IPS DF 4.7 (cell line): ENCODE measurements at regions not wholly inside any gene's neighbourhood (a gene's known extent, or its start where the extent isn't known, plus 50 kb on each side); places are given as distances from the start of the nearest gene placed in this dataset.
"Not testable (repeated sequence)": the region's sequence is repeated elsewhere in the genome, so short reads cannot be mapped to it uniquely, and the experiment has no call there.

ENCODE experiments used
- DNase-seq: peaks from one replicate; pipeline ENCODE4 v3.0.0-alpha.2; 2013; ENCODE audit warnings: low spot score; ENCODE audit errors: extremely low read depth

- no peak for DNase-seq
Measured at GRCh38 chr6:19380293-19380692, 456.9 kb upstream of the ID4 start.

DNA sequence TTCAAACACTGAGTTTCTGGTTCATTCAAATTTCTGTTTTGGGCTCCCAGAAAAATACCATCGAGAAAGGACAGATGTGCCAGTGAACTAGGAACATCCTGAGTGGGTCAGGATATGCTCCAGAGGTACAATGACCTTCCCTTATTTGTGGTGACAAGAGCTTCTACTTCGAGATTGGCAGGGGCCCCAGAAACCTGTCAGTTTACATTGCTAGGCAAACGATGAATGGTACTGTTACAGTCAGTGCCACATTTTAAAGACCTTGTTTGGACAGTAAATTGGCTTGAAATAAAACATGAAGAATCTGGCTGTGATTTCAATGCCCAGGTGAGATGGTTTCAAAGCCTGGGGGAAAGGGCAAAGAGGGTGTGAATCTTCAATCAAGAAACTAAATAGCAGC is 454.5 kb upstream of the ID4 start:
- no peak for DNase-seq

- DNase-seq, result no peak
Measured at GRCh38 chr6:19391926-19392325, 445.2 kb upstream of the ID4 start.

DNA sequence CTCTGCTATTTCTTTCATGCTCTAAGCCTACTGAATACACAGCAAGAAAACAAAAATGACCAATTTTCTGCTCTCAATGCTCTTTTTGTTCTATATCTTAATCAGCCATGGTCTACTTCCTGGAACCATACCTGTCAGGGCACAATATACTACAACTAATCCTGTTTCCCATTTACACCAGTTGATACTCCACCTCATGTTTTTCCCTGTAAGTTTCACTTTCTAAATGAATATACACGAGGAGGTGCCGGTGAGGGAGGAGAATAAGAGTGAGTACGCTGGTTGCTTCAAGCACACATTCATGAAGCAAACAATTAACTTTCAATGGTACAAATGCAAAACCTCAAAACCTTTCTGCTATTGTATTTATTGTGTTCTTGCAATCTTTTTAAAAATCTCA is 443.1 kb upstream of the ID4 start:
- no peak for DNase-seq

- no peak for DNase-seq
Measured at GRCh38 chr6:19394687-19395086, 442.5 kb upstream of the ID4 start.

GRCh38 chr6:19395316-19395715 is 441.9 kb upstream of the ID4 start:
- no peak for DNase-seq

DNA sequence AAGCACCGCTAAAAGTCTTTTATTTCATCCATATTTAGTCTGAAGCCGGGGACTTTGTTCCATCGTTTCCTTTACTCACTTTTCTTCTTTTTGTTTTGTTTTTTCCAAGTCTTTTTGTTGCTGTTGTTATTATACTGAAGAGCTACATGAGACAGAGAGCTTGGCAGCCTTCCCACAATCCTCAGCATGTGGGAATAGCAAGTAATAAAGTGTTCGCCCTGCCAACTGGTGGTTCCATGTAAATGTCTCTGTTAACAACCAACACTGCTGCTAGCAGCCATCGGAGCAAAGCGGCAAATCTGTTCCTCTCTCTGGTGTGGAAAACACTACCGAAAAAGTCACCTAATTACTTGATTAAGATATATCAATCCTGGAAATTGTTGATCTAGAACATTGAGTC is 437.8 kb upstream of the ID4 start:
- DNase-seq, result no peak

DNA sequence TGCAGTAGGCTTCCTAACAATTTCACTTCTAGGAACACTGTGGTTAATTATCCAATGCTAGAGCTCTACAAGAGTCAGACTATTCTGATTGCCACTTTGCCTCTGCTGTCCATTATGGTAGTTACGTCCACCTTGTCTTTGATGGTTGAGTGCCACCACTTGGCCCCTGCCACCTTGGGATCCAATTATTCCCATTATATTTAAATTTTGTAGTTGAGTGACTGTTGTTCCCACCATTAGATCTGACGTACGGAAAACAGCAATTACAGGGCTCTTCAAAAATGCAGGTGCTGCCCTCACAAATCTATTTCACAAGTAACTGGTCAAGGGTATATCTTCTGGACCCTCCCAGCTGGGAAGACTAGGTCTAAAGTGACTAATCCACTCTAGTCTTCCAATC is 432.3 kb upstream of the ID4 start:
- DNase-seq, result not testable (repeated sequence)

DNA sequence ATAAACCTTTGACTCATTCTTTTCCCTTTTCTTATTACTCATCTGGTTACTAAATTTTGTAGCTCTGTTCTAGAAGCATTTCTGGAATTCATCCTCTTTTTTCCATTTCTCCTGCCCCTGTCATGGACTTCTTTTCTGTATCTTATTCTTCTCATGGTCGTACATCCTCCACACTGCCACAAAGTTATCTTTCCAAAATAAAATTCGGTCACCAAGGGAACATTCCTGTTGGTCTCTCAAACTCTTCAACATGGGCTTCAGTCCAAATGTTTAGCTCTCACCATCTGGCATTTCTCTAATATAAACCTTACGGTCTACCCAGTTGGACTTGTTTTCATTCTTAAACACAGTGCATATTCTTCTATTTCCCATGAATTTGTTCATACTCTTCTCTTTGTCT is 428.8 kb upstream of the ID4 start:
- DNase-seq, result no peak

DNA sequence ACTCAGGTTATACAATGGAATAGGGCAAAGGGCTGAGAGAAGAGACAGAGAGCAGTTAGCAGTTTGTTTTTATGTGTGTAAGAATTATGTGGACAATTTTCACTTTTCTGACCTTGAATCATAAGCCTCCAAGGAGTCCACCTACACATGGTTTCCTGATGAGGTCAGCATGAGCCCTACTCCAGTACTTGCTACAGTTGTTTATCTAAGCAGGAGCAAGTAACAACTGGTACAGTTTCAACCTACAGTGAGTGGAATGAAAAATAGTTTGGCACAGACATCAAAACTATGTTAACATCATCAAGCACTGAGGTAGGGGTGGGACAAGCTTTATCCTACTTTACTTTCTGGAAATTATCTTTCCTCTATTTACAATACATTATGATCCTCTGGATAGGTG is 426.7 kb upstream of the ID4 start:
- no peak for DNase-seq

DNA sequence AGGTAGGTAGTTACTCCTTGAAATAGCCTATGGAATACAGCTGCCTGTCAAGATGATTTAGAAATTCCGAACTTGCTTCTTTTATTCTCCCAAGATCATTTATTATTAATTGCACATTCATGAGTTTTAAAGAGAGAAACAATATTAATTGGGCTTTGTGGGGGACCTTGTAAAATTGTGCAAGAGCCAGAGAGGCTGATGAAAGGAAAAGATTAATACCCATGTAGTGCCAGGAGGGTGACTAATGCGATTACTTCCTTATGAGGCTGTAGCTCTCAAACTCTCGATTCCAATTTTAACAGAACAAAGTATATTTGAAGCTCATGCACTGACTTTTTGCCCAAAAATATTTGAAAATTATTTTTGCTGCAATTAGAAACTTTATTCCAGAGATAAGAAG is 423.8 kb upstream of the ID4 start:
- DNase-seq, result no peak

GRCh38 chr6:19415605-19416326 is 421.4 kb upstream of the ID4 start:
- no peak for DNase-seq

DNA sequence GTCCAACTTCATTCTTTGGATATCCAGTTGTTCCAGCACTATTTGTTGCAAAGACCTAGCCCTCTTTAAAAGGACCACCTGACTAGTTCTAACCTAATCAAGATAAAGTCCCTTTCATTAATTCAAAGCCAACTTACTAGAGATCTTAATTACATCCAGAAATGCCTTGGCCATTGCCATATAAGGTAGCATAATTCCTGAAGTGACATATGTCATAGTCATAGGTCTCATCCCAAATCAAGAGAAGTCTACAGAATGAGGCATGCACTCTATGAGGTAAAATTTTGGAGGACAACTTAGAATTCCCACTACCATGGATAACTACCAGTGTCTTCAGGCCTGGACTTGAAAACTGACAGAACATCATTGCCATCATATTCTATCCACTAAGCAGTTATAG is 420.4 kb upstream of the ID4 start:
- DNase-seq, result no peak

DNA sequence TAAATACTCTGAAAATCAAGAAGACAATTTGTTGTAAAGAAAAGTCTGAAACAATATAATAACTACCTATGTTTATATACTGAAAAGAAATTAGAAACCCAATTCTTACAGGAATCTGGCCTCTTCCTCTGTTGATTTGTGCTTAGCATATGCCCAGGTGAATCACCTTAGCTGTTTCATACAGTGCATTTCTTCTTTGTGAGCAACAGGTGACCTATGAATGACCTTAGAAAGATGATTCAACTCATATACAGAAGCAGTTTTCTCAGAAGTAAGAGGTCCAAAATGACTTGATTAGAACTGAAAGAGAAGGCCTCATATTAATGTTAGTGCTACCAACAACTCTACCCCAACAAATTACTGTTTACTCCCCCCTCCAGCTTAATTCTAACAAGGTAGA is 419.5 kb upstream of the ID4 start:
- DNase-seq, result no peak

GRCh38 chr6:19424853-19425252 is 412.3 kb upstream of the ID4 start:
- no peak for DNase-seq

- no peak for DNase-seq
Measured at GRCh38 chr6:19427548-19427947, 409.6 kb upstream of the ID4 start.

- no peak for DNase-seq
Measured at GRCh38 chr6:19432966-19433498, 404.1 kb upstream of the ID4 start.

GRCh38 chr6:19434065-19434464 is 403.1 kb upstream of the ID4 start:
- no peak for DNase-seq

DNA sequence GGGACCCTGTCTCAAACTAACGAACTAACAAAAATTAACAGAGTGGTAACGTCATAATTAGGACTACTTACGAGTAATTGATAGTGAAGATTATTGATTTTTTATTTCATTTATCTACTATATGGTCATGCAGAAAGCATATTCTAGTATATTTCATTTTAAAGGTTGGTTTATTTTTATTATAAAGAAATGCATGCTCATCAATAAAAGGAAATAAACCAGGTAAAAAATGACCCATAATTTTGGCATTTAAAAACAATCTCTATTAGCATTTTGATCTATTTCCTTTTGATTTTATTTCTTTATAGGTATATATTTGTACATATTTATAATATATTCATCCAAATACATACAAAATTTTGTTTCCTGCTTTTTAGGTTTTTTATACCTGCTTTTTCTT is 401.4 kb upstream of the ID4 start:
- DNase-seq, result no peak

GRCh38 chr6:19438566-19439353 is 398.4 kb upstream of the ID4 start:
- DNase-seq, result no peak

GRCh38 chr6:19440531-19440930 is 396.6 kb upstream of the ID4 start:
- no peak for DNase-seq

GRCh38 chr6:19443411-19443810 is 393.8 kb upstream of the ID4 start:
- no peak for DNase-seq

DNA sequence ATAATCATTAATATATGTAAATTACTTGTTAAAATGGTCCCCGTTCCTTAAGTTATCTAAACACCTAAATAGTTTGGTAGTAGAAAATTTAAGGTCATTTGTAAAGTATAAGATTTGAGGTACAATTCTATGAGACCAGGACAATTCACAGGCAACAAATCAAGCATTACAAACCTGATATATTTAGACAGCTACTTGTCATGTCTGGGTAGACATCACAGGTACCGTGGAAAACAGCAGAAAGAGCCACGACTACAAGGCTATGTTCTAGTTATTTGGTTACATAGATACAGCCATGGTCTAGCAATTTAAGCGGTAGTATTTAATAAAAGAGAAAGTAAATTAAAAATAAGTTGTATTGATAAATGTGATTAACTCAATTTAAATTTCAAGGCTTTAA is 393.1 kb upstream of the ID4 start:
- no peak for DNase-seq
